ENCODE measurements at regions not wholly inside any gene's neighbourhood (a gene's known extent, or its start where the extent isn't known, plus 50 kb on each side); places are given as distances from the start of the nearest gene placed in this dataset.

- H3K4me1 ChIP-seq, result no peaks in the 10 kb centered on the region
- no peak overlapping the region for H3K27ac ChIP-seq
- H3K36me3 ChIP-seq, result no peaks in the 10 kb centered on the region
- intact Hi-C loops (cut with DNase I), result no loop called here
- H3K27me3 ChIP-seq, result no peaks in the 10 kb centered on the region
- ATAC-seq, result no peak
- no peak for DNase-seq
- H3K4me3 ChIP-seq, result no peak overlapping the region
- no peaks in the 10 kb centered on the region for H3K9me3 ChIP-seq
- no peak for TF ChIP-seq CTCF (IDR thresholded peaks at IDR 0.05)
Measured at GRCh38 chr2:4549666-4550210, 846.4 kb downstream of the DCDC2C start.

GRCh38 chr2:4551691-4552474 is 848.5 kb downstream of the DCDC2C start:
- intact Hi-C loops (cut with DNase I), result no loop called here
- Histone ChIP-seq H3K4me3 (no peak overlapping the region), H3K27me3 (no peaks in the 10 kb centered on the region), H3K36me3 (no peaks in the 10 kb centered on the region), H3K4me1 (no peaks in the 10 kb centered on the region), H3K27ac (no peak overlapping the region), H3K9me3 (no peaks in the 10 kb centered on the region)
- ATAC-seq, result no peak
- no peak for TF ChIP-seq CTCF (IDR thresholded peaks at IDR 0.05)
- no peak for DNase-seq

GRCh38 chr2:4553241-4553640 is 849.9 kb downstream of the DCDC2C start:
- ATAC-seq, result no peak
- no peaks in the 10 kb centered on the region for H3K9me3 ChIP-seq
- no peak overlapping the region for H3K4me3 ChIP-seq
- H3K27ac ChIP-seq, result no peak overlapping the region
- intact Hi-C loops (cut with DNase I), result no loop called here
- no peak for TF ChIP-seq CTCF (IDR thresholded peaks at IDR 0.05)
- no peaks in the 10 kb centered on the region for H3K27me3 ChIP-seq
- H3K4me1 ChIP-seq, result no peaks in the 10 kb centered on the region
- no peaks in the 10 kb centered on the region for H3K36me3 ChIP-seq
- DNase-seq, result no peak

GRCh38 chr2:4556135-4556896 is 852.9 kb downstream of the DCDC2C start:
- Histone ChIP-seq H3K36me3 (no peaks in the 10 kb centered on the region), H3K27me3 (no peaks in the 10 kb centered on the region), H3K4me3 (no peak overlapping the region), H3K4me1 (no peaks in the 10 kb centered on the region), H3K27ac (no peak overlapping the region), H3K9me3 (no peaks in the 10 kb centered on the region)
- intact Hi-C loops (cut with DNase I), result no loop called here
- ATAC-seq, result no peak
- DNase-seq, result no peak
- TF ChIP-seq CTCF (IDR thresholded peaks at IDR 0.05), result no peak

DNA sequence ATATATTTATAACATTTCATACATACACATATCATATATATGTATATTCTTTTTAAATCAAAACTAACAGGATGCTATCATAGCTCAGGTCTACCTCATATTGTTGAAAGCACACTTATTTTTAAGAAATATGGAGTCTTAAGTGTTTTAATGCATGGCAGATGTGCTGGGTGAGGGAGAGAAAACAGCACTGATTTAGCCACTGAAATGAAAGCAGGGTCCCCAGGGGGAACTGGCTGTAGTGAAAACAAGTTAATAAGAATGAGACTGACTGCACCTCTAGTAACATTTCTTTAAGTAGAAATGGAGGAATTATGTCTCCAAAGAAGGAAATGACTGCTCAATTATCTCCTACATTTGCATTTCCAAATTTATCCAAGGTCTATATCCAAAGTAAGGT is 857.8 kb downstream of the DCDC2C start:
- Histone ChIP-seq H3K27ac (no peak overlapping the region), H3K9me3 (no peaks in the 10 kb centered on the region), H3K4me1 (no peaks in the 10 kb centered on the region), H3K27me3 (no peaks in the 10 kb centered on the region), H3K4me3 (no peak overlapping the region), H3K36me3 (no peaks in the 10 kb centered on the region)
- ATAC-seq (no peak), DNase-seq (no peak)
- TF ChIP-seq CTCF (IDR thresholded peaks at IDR 0.05), result no peak
- intact Hi-C loops (cut with DNase I), result no loop called here

Data from upper lobe of right lung (tissue), 1 donor.